Endothelial cell of umbilical vein (primary cell): ENCODE measurements at regions not wholly inside any gene's neighbourhood (a gene's known extent, or its start where the extent isn't known, plus 50 kb on each side); places are given as distances from the start of the nearest gene placed in this dataset.

Experiments used
- BruUV-seq: library from RNA; stranded (reverse); fragments of 400-500 nt; replicated peaks from 2 replicates; lab custom pipeline; 2021; lab: Mats Ljungman, UMichigan
- CTCF ChIA-PET: fragments of 300-600, 350-600 bp; sonication (Branson Sonifier 250); formaldehyde crosslinking; loops from one replicate; lab custom pipeline; 2021; ENCODE audit warnings: antibody characterized with exemption, inconsistent platforms; lab: Charles Lee
- POLR2A ChIA-PET: fragments of 300-600, 350-600 bp; sonication (Branson Sonifier 250); formaldehyde crosslinking; loops from one replicate; lab custom pipeline; 2021; ENCODE audit warnings: antibody characterized with exemption, inconsistent platforms; lab: Charles Lee
- DNase-seq: peaks from one replicate; pipeline ENCODE4 v3.0.0-alpha.2; 2011; ENCODE audit warnings: low read depth, low spot score
- FAIRE-seq: peaks from 2 replicates; lab custom pipeline; 2011; peaks lifted over from hg19 to GRCh38; lab: Jason Lieb, UNC
- H2AFZ ChIP-seq: 2 replicates; pipeline ENCODE4 v1.6.0; 2012; ENCODE audit warnings: low read depth, low read length, control low read depth, inconsistent platforms
- H3K27ac ChIP-seq: 2 replicates; pipeline ENCODE4 v1.5.1; 2011; ENCODE audit warnings: low read depth, mild to moderate bottlenecking, control low read depth, low read length, moderate library complexity; ENCODE audit not compliant: insufficient read depth
- H3K27me3 ChIP-seq, 2 experiments: 2 replicates each; pipeline versions ENCODE4 v1.6.0 to v1.6.1; 2011; ENCODE audit warnings: low read length in 2 of 2, mixed read lengths in 1 of 2; ENCODE audit not compliant: control insufficient read depth in 2 of 2, insufficient read depth in 2 of 2
- H3K36me3 ChIP-seq, 2 experiments: 2 replicates in 1 of 2; 3 replicates in 1 of 2; pipeline ENCODE4 v1.5.1; 2011; ENCODE audit warnings: low read length in 2 of 2, mild to moderate bottlenecking in 1 of 2, moderate library complexity in 1 of 2; ENCODE audit not compliant: control insufficient read depth in 2 of 2, insufficient read depth in 2 of 2; ENCODE audit errors: extremely low read depth in 1 of 2
- H3K4me1 ChIP-seq: 3 replicates; pipeline ENCODE4 v1.5.1; 2011; ENCODE audit warnings: mild to moderate bottlenecking, low read length; ENCODE audit not compliant: control insufficient read depth, insufficient read depth; ENCODE audit errors: extremely low read depth
- H3K4me2 ChIP-seq: 2 replicates; pipeline ENCODE4 v1.6.1; 2011; ENCODE audit warnings: low read length, control low read depth, mixed read lengths; ENCODE audit not compliant: insufficient read depth
- H3K4me3 ChIP-seq, 3 experiments: fragments of 200-600 bp in 1 of 3; sonication (generic), shearing (Covaris generic) in 1 of 3; replicated peaks in 1 of 3; 2 replicates each; pipeline ENCODE4 v1.5.1; 2011 to 2016; ENCODE audit warnings: control low read depth in 3 of 3, low read length in 3 of 3, mild to moderate bottlenecking in 2 of 3, inconsistent platforms in 1 of 3, low read depth in 1 of 3, moderate library complexity in 1 of 3; ENCODE audit not compliant: insufficient read depth in 1 of 3
- H3K79me2 ChIP-seq: 2 replicates; pipeline ENCODE4 v1.6.0; 2012; ENCODE audit warnings: low read length, inconsistent platforms; ENCODE audit not compliant: control insufficient read depth, insufficient read depth
- H3K9ac ChIP-seq: replicated peaks from 2 replicates; pipeline ENCODE3; 2011; ENCODE audit warnings: low read length, control low read depth; ENCODE audit not compliant: insufficient read depth; ENCODE audit errors: extremely low read depth
- H3K9me1 ChIP-seq: replicated peaks from 3 replicates; pipeline ENCODE4 v1.6.0; 2011; ENCODE audit warnings: mild to moderate bottlenecking, low read length; ENCODE audit not compliant: control insufficient read depth, insufficient read depth; ENCODE audit errors: extremely low read depth
- H3K9me3 ChIP-seq: replicated peaks from 2 replicates; pipeline ENCODE4 v1.5.1; 2012; ENCODE audit warnings: low read length, inconsistent platforms; ENCODE audit not compliant: control insufficient read depth, insufficient read depth
- H4K20me1 ChIP-seq: replicated peaks from 2 replicates; pipeline ENCODE3; 2011; ENCODE audit warnings: mild to moderate bottlenecking, low read length; ENCODE audit not compliant: control insufficient read depth, insufficient read depth; ENCODE audit errors: extremely low read depth
- CTCF ChIP-seq, 2 donors: IDR thresholded peaks; 1 replicate in 1 of 2; 2 replicates in 1 of 2; pipeline ENCODE4 v1.5.1; 2011; ENCODE audit warnings: low read length in 2 of 2, mild to moderate bottlenecking in 2 of 2, moderate library complexity in 2 of 2, control low read depth in 1 of 2, inconsistent platforms in 1 of 2, low read depth in 1 of 2; ENCODE audit not compliant: insufficient read depth in 1 of 2; ENCODE audit errors: extremely low read depth in 1 of 2
- EZH2 ChIP-seq: IDR thresholded peaks from 2 replicates; pipeline ENCODE4 v1.6.1; 2012; ENCODE audit warnings: borderline replicate concordance, low read depth, mild to moderate bottlenecking, moderate library complexity, low read length, inconsistent platforms; ENCODE audit not compliant: severe bottlenecking
- GATA2 ChIP-seq: IDR thresholded peaks from 2 replicates; pipeline ENCODE4 v1.7.0; 2011; ENCODE audit warnings: low read depth, mild to moderate bottlenecking, moderate library complexity, mixed read lengths, low read length; ENCODE audit not compliant: insufficient read length, insufficient read depth
- JUN ChIP-seq: IDR thresholded peaks from 2 replicates; pipeline ENCODE4 v1.6.1; 2011; ENCODE audit warnings: borderline replicate concordance, low read depth; ENCODE audit not compliant: insufficient read length, insufficient read depth
- POLR2A ChIP-seq: IDR thresholded peaks from 2 replicates; pipeline ENCODE4 v1.6.1; 2012; ENCODE audit warnings: low read depth, mild to moderate bottlenecking, control low read depth, low read length
- POLR2AphosphoS5 ChIP-seq: IDR thresholded peaks from 2 replicates; pipeline ENCODE4 v1.6.1; 2012; ENCODE audit warnings: low read depth, mild to moderate bottlenecking, control low read depth, low read length, moderate library complexity; ENCODE audit not compliant: insufficient read depth
- dilution Hi-C: fragments of 300-500 bp; cut with MboI; formaldehyde crosslinking; loops from one replicate; pipeline ENCODE4 v1.15.0; 2019; ENCODE audit warnings: low sequenced_read_pairs; ENCODE audit not compliant: extremely low pct_ligation_motif_present
- intact Hi-C: fragments of 100-400 bp; cut with micrococcal nuclease; formaldehyde crosslinking; loops from one replicate; pipeline ENCODE4 v1.10.0; 2022
- TF ChIP-seq, protein P1 (sequence below): IDR thresholded peaks from 2 replicates; pipeline ENCODE4 v1.6.1; 2011; ENCODE audit not compliant: insufficient read depth, insufficient read length

- no peaks in the 10 kb centered on the region for H4K20me1 ChIP-seq
- FAIRE-seq (no peak), DNase-seq (no peak)
- H3K9ac ChIP-seq: no peak overlapping the region
- no peak overlapping the region for H3K27ac ChIP-seq
- POLR2A ChIA-PET: no interaction called here
- H3K4me2 ChIP-seq: no peak overlapping the region
- H3K9me3 ChIP-seq: no peaks in the 10 kb centered on the region
- BruUV-seq: no TSS peak
- dilution Hi-C loops: no loop called here
- H3K27me3 ChIP-seq: no peaks in the 10 kb centered on the region
- H3K4me3 ChIP-seq: no peak overlapping the region
- H3K36me3 ChIP-seq: no peaks in the 10 kb centered on the region
- H3K4me1 ChIP-seq: no peaks in the 10 kb centered on the region
- CTCF ChIA-PET: no interaction called here
- TF ChIP-seq CTCF (IDR thresholded peaks at IDR 0.05; ENCODE audit: extremely low read depth in 1 of 2, insufficient read depth in 1 of 2, low read depth in 1 of 2, low read length in 2 of 2) (no peak), JUN (no peak), POLR2AphosphoS5 (no peak), POLR2A (no peak), EZH2 (no peak), GATA2 (no peak)
- TF ChIP-seq, protein P1, sequence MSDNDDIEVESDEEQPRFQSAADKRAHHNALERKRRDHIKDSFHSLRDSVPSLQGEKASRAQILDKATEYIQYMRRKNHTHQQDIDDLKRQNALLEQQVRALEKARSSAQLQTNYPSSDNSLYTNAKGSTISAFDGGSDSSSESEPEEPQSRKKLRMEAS: no peak
- H3K9me1 ChIP-seq: no peaks in the 10 kb centered on the region
- H2AFZ ChIP-seq: no peak overlapping the region
- intact Hi-C loops: no loop called here
- no peaks in the 10 kb centered on the region for H3K79me2 ChIP-seq
Measured at GRCh38 chr22:47276450-47276820, 514.0 kb downstream of the TBC1D22A start.
